ENCODE measurements at regions not wholly inside any gene's neighbourhood (a gene's known extent, or its start where the extent isn't known, plus 50 kb on each side); places are given as distances from the start of the nearest gene placed in this dataset.
A peak's percentile ranks its signal among the peaks of the same experiment; 100 is the strongest.

DNA sequence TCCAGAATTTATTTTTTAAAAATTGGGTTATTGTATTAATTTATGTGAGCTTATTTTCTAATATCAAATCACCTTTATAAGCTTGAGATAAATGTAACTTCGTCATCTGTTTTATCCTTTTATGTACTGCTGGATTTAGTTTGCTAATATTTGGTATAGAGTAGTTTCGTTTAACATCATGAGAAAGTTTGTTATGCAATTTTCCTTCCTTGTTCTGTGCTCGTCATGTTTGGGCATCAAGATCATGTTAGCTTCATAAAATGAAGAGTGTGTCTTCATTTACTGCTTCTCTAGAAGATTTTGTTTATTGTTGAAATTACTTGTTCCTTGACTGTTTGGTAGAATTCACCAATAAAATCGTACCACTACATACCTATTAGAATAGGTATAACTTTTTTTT lies 262.1 kb upstream of the SATB1 start:
- Histone ChIP-seq H4K20me1 (ENCODE audit: insufficient read depth) (no peaks in the 10 kb centered on the region), H3K9me3 (ENCODE audit: insufficient read depth, low read depth) (no peaks in the 10 kb centered on the region), H2AFZ (no peak overlapping the region), H3K4me2 (no peak overlapping the region), H3K27ac (no peak overlapping the region), H3F3A (ENCODE audit: insufficient read depth, low read depth) (no peaks in the 10 kb centered on the region), H3K4me3 (no peak overlapping the region), H3K4me1 (replicated peaks; ENCODE audit: insufficient read depth) (no peaks in the 10 kb centered on the region), H3K79me2 (ENCODE audit: low read depth) (no peaks in the 10 kb centered on the region), H3K36me3 (ENCODE audit: low read depth) (no peaks in the 10 kb centered on the region), H3K27me3 (ENCODE audit: insufficient read depth, low read depth) (no peaks in the 10 kb centered on the region), H3K9me2 (ENCODE audit: insufficient read depth) (no peaks in the 10 kb centered on the region; the same call in 1 of the 2 replicates)
- intact Hi-C loops (cut with micrococcal nuclease; ENCODE audit: unreplicated experiment): no loop called here
- POLR2A ChIA-PET (ENCODE audit: unreplicated experiment): no interaction called here
- no TSS peak for BruUV-seq (replicated peaks)
- no peak for TF ChIP-seq EZH2 (IDR thresholded peaks at IDR 0.05; ENCODE audit: low read depth)
- CTCF ChIA-PET: no interaction called here
- DNase-seq: no peak

DNA sequence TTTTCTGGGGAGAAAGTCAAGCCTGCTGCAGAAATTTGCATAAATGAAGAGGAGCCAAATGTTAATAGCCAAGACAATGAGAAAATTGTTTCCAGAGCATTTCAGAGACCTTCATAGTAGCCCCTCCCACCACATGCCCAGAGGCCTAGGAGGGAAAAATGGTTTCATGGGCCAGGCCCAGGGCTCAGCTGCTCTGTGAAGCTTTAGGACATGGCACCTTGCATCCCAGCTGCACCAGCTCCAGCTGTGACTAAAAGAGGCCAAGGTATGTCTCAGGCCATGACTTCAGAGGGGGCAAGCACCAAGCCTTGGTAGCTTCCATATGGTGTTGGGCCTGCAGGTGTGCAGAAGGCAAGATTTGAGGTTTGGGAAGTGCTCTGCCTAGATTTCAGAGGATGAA lies 258.8 kb upstream of the SATB1 start:
- TF ChIP-seq, protein P1, sequence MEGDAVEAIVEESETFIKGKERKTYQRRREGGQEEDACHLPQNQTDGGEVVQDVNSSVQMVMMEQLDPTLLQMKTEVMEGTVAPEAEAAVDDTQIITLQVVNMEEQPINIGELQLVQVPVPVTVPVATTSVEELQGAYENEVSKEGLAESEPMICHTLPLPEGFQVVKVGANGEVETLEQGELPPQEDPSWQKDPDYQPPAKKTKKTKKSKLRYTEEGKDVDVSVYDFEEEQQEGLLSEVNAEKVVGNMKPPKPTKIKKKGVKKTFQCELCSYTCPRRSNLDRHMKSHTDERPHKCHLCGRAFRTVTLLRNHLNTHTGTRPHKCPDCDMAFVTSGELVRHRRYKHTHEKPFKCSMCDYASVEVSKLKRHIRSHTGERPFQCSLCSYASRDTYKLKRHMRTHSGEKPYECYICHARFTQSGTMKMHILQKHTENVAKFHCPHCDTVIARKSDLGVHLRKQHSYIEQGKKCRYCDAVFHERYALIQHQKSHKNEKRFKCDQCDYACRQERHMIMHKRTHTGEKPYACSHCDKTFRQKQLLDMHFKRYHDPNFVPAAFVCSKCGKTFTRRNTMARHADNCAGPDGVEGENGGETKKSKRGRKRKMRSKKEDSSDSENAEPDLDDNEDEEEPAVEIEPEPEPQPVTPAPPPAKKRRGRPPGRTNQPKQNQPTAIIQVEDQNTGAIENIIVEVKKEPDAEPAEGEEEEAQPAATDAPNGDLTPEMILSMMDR (conservative IDR thresholded peaks at IDR 0.05): no peak
- TF ChIP-seq EZH2 (IDR thresholded peaks at IDR 0.05; ENCODE audit: low read depth): no peak
- no peak overlapping the region for H3K27ac ChIP-seq
- H3K36me3 ChIP-seq (ENCODE audit: low read depth): no peaks in the 10 kb centered on the region
- DNase-seq: no peak
- ChIA-PET POLR2A (ENCODE audit: unreplicated experiment) (no interaction called here), CTCF (no interaction called here)
- H3K27me3 ChIP-seq (ENCODE audit: insufficient read depth, low read depth): no peaks in the 10 kb centered on the region
- H2AFZ ChIP-seq: no peak overlapping the region
- intact Hi-C loops (cut with micrococcal nuclease; ENCODE audit: unreplicated experiment): no loop called here
- H4K20me1 ChIP-seq (ENCODE audit: insufficient read depth): no peaks in the 10 kb centered on the region
- BruUV-seq (replicated peaks): no TSS peak
- no peak overlapping the region for H3K4me2 ChIP-seq
- peaks cover 14% of the 10 kb centered on the region; the same call in 1 of the 2 replicates for H3K4me1 ChIP-seq (replicated peaks; ENCODE audit: insufficient read depth)
- no peaks in the 10 kb centered on the region for H3K79me2 ChIP-seq (ENCODE audit: low read depth)
- H3F3A ChIP-seq (ENCODE audit: insufficient read depth, low read depth): no peaks in the 10 kb centered on the region
- H3K9me2 ChIP-seq (ENCODE audit: insufficient read depth): no peaks in the 10 kb centered on the region
- no peaks in the 10 kb centered on the region for H3K9me3 ChIP-seq (ENCODE audit: insufficient read depth, low read depth)
- no peak overlapping the region for H3K4me3 ChIP-seq

DNA sequence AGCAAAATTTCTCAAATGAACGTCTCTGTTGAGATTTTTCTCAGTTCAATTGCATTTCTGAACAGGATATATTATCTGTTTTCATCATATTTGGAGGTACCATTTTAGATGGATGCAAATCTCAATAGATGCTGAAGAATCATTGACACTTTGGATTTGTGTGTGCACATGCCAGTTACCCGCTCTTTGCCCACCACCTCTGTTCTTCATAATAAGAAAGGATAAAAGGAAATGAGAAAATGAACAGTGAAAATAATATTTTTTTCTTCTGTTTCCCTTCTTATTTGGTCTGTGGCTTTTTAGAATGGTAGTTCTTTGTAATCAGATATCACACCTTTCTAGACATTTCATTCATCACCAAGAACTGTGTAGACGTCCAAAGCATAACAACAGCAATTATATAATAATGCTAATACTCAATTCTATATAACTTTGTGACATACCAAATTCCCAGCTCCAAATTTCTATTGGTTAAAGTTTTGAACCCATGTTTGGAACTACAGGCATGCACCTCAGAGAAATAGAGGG lies 256.7 kb upstream of the SATB1 start:
- DNase-seq: no peak
- Histone ChIP-seq H2AFZ (no peak overlapping the region), H3K9me3 (ENCODE audit: insufficient read depth, low read depth) (no peaks in the 10 kb centered on the region), H3K36me3 (ENCODE audit: low read depth) (no peaks in the 10 kb centered on the region), H3K4me2 (no peak overlapping the region), H3K27me3 (ENCODE audit: insufficient read depth, low read depth) (no peaks in the 10 kb centered on the region), H3K27ac (no peak overlapping the region; the same call in 1 of the 2 replicates), H3K9me2 (ENCODE audit: insufficient read depth) (no peaks in the 10 kb centered on the region), H3F3A (ENCODE audit: insufficient read depth, low read depth) (no peaks in the 10 kb centered on the region), H3K4me1 (replicated peaks; ENCODE audit: insufficient read depth) (peaks cover 14% of the 10 kb centered on the region; the same call in 1 of the 2 replicates), H3K79me2 (ENCODE audit: low read depth) (no peaks in the 10 kb centered on the region), H3K4me3 (no peak overlapping the region), H4K20me1 (ENCODE audit: insufficient read depth) (no peaks in the 10 kb centered on the region)
- CTCF ChIA-PET: no interaction called here
- intact Hi-C loops (cut with micrococcal nuclease; ENCODE audit: unreplicated experiment): no loop called here
- TF ChIP-seq EZH2 (IDR thresholded peaks at IDR 0.05; ENCODE audit: low read depth): no peak
- TF ChIP-seq, protein P1 (conservative IDR thresholded peaks at IDR 0.05): no peak
- POLR2A ChIA-PET (ENCODE audit: unreplicated experiment): no interaction called here
- no TSS peak for BruUV-seq (replicated peaks)

DNA sequence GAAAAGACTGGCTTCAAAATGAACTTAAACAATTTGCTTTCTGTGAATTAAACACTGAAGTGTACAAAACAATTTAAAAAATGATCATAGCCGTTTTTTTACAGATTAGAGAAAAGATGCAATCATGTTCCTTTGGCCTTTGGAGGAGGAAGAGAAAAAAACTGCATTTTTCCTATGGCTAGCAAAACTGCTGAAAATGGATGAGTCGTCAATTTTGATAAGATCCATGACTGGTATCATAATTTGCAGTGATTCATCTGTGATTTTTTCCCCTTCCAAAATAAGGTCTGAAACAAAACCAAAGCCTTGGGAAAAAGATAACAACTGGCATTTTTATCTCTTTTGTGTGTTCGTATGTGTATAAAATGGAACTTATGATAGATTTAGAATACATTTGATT lies 255.6 kb upstream of the SATB1 start:
- Histone ChIP-seq H2AFZ (no peak overlapping the region), H3F3A (ENCODE audit: insufficient read depth, low read depth) (no peaks in the 10 kb centered on the region), H3K4me2 (no peak overlapping the region), H3K27ac (peak overlapping the region; percentile 61), H3K9me2 (ENCODE audit: insufficient read depth) (no peaks in the 10 kb centered on the region), H3K4me1 (replicated peaks; ENCODE audit: insufficient read depth) (peaks cover 14% of the 10 kb centered on the region; the same call in 1 of the 2 replicates), H3K27me3 (ENCODE audit: insufficient read depth, low read depth) (no peaks in the 10 kb centered on the region), H3K9me3 (ENCODE audit: insufficient read depth, low read depth) (no peaks in the 10 kb centered on the region), H4K20me1 (ENCODE audit: insufficient read depth) (no peaks in the 10 kb centered on the region), H3K36me3 (ENCODE audit: low read depth) (no peaks in the 10 kb centered on the region), H3K79me2 (ENCODE audit: low read depth) (no peaks in the 10 kb centered on the region), H3K4me3 (no peak overlapping the region)
- TF ChIP-seq, protein P1 (conservative IDR thresholded peaks at IDR 0.05): no peak
- no peak for TF ChIP-seq EZH2 (IDR thresholded peaks at IDR 0.05; ENCODE audit: low read depth)
- ChIA-PET CTCF (no interaction called here), POLR2A (ENCODE audit: unreplicated experiment) (no interaction called here)
- intact Hi-C loops (cut with micrococcal nuclease; ENCODE audit: unreplicated experiment): no loop called here
- no TSS peak for BruUV-seq (replicated peaks)
- DNase-seq: no peak
